SW 1271 (cell line): ENCODE measurements at regions not wholly inside any gene's neighbourhood (a gene's known extent, or its start where the extent isn't known, plus 50 kb on each side); places are given as distances from the start of the nearest gene placed in this dataset.

Experiments used
- DNase-seq, 2 experiments: peaks; one replicate each; lab custom pipeline; 2025; lab: John Stamatoyannopoulos, UW

- no peak for DNase-seq
These were observed 54.1 kb upstream of the NXPH1 start for GRCh38 chr7:8379264-8379663.

GRCh38 chr7:8380130-8380529 is 53.3 kb upstream of the NXPH1 start:
- DNase-seq, result no peak

DNA sequence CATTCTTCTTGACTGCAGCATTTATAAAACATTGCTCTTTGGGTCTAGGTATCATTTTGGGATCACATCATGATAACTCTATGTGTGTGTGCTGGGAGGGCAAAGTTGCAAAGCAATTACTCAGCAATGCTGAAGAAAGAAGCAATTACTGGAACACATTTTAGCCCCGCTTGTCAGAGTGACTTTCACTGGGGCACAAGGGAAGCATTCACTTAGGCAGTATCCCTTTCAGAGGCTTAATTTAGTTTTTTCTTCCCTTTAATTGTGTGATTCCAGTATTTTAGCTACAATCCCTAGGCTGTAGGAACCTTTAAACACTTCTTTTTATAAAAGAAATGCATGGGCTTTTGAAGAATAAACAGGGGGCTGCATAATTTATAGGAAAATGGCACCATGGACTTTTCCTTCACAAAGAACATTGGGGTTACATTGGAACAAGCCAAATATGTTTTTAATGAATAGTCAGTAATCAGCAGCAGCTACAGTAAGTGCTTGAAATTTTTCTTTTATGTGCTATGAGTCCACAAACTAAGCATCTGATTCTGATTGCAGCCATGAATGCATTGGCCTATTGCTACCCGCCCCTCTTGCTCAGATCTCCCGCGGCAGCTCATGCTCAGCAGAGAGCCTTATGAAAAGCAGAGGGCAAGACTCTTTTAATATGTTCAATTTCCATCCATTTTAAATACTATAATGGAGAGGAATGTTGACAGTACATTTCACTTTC is 51.2 kb upstream of the NXPH1 start:
- DNase-seq, result no peak
